GM21576 (cell line): ENCODE measurements at regions not wholly inside any gene's neighbourhood (a gene's known extent, or its start where the extent isn't known, plus 50 kb on each side); places are given as distances from the start of the nearest gene placed in this dataset.
A peak's percentile ranks its signal among the peaks of the same experiment; 100 is the strongest.
"Not testable (repeated sequence)": the region's sequence is repeated elsewhere in the genome, so short reads cannot be mapped to it uniquely, and the experiment has no call there.

ENCODE experiments used
- ATAC-seq: cut with Tn5 transposase; IDR thresholded peaks from one replicate; pipeline ENCODE4 v1.9.1; 2021; ENCODE audit warnings: mild to moderate bottlenecking, moderate library complexity; ENCODE audit not compliant: unreplicated experiment

- ATAC-seq: no peak
Measured at GRCh38 chr3:102032491-102033383, 183.4 kb downstream of the NFKBIZ start.

- no peak for ATAC-seq
Measured at GRCh38 chr3:102034639-102035451, 185.5 kb downstream of the NFKBIZ start.

DNA sequence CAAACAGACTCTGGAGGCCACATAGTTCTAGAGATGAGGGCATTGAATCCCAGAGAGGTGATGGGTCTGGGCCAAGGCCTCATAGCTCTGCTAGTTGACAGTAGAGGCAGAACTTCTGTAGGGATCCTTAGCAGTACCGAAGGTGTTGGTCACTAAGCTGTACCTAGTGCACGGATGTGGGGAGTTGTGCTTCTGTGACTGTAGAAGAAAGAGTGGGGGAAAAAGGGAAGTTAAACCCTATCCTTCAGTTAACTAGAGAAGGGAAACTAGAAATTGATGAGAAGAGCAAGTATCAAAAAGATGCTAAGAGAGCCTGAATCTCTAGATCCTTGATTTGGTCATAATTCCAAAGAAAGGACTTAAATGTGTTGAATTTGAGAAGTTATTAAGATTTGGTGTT, 186.7 kb downstream of the NFKBIZ start:
- peak; percentile 36 for ATAC-seq

DNA sequence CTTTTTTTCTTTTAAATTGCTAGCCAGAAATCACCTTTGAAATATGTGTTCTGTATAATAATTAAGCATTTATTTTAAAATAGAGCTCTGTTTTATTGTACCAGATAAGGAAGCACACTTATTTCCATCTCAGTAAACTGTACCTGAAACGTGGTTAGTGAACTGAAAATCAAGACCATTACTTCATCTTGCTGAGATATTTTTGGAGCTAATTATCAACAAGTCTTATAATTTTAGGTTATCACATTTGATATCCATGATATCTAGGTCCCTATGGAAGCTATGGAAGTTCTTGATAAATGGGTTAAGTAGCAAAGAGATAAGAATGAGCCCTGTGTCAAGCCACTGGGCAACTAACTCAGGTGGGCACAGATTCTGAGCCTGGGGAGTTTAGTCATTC, 187.2 kb downstream of the NFKBIZ start:
- ATAC-seq: no peak

DNA sequence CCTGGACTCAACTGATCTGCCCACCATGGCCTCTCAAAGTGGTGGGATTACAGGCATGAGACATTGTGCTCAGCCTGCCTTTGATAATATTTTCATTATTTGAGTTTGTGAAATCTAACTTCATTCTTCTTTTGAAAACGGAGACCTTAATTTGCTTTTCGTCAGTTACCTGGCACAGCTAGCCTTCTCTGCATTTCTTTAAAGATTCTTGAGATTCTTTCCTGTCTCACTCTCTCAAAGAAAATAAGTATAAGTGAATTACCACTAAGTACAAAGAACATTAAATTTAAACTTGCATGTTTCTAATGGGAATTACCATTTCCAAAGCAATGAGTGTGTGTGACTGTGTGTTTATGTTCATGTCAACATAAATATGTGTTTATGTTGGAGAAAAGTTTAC, 187.9 kb downstream of the NFKBIZ start:
- ATAC-seq: no peak

GRCh38 chr3:102037791-102038190, 188.5 kb downstream of the NFKBIZ start:
- ATAC-seq: no peak

DNA sequence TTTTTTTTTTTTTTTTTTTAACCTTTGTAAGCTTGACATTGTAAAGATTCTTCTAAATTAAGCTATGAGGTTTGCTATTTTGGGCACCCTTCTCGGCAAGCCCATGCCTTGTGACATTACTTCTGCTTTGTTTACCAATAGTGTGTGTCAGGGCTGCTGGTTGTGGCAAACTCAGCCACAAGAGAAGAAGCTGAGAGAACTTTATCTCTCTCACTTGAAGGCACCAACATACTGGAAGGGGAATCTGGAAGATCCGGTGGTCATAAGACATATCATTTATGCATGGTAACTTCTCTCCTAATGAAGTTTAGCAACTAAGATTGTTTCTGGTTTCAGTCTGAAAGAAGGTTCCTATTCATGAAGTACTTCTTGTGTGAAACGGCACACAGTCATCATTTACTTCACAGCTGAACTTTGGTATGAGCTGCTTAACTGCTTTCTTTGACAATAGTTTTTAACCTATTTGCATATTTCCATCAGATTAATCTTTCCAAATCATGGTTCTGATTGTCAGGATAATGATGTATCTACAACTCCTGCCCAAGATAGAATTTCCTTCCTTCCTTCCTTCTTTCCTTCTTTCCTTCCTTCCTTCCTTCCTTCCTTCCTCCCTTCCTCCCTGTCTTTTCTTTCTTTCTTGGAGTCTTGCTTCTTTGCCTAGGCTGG, 189.3 kb downstream of the NFKBIZ start:
- ATAC-seq: peak; percentile 82

DNA sequence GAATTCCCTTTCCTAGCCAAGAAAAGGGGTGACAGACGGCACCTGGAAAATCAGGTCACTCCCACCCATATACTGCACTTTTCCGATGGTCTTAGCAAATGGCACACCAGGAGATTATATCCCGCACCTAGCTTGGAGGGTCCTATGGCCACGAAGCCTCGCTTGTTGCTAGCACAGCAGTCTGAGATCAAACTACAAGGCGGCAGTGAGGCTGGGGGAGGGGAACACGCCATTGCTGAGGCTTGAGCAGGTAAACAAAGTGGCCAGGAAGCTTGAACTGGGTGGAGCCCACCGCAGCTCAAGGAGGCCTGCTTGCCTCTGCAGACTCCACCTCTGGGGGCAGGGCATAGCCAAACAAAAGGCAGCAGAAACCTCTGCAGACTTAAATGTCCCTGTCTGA, 190.8 kb downstream of the NFKBIZ start:
- not testable (repeated sequence) for ATAC-seq

GRCh38 chr3:102053375-102053989, 204.2 kb downstream of the NFKBIZ start:
- no peak for ATAC-seq

DNA sequence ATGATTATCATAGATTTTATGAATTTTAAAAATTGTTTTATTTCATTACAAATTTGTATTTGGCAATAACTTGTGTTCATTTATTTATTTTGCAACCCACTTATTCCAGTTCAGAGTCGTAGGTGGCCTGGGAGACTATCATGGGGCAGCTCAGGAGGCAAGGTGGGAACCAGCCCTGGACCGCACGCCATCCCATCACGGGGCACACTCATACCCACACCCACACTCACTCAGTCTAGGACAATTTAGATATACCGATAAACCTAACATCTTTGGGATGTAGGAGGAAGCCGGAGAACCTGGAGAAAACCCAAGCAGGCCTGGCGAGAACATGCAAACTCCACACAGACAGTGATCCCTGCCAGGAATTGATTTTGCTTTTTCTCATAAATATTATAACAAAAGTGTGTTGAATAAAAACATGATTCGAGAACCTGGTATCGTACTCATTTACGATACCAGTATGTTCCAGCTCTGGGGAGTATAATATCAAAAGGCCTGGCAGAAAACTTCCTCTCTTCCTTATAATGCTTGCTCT, 205.3 kb downstream of the NFKBIZ start:
- ATAC-seq: no peak

GRCh38 chr3:102057781-102058421, 208.6 kb downstream of the NFKBIZ start:
- peak; percentile 83 for ATAC-seq

DNA sequence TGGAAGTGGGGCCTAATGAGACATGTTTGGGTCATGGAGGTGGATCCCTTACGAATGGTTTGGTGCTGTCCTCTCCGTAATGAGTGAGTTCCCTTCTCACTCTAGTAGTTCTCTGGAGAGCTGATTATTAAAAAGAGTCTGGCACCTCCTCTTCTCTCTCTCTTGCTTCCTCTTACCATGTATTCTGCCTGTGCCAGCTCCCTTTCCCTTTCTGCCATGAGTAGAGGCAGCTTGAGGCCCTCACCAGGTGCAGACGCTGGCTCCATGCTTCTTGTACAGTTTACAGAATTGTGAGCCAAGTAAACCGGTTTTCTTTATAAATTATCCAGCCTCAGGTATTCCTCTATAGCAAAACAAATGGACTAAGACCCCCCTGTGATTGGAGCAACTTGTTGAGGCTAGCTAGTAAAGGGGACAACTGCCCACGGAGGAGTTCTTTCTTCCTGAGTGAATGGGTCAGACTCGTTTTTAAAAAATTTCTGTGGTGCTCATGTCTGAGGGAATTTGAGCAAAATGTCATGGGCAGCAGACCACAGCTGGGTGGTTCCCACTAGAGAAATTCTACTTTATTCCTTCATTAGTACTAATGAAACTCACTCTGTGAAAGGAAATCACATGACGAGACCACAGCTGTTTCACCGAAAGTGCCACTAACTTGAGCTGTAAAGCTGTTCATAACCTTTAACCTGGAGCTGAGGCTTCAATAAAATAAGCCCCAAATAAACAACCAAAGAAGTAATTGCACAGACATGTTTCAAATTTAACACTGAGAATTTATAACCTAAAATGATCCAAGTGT, 210.0 kb downstream of the NFKBIZ start:
- ATAC-seq: peak; percentile 72

DNA sequence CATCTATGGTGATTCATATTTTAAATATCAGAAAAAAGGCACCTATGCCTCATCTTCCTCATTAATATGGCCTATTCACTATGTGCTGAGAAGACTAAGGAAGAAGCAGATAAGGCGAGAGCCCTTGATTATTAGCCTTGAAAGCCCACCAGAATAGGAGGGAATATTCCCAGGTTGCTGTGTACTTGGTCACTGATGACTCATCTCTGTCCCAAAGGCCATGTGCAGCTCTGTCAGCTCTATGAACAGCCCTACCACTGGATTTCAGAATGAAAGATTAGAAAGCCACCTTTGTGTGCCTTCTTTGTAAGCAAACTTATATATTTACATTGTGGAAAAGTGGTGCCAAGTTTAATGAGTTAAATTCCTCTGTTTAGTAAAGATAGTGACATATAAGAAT, 211.5 kb downstream of the NFKBIZ start:
- peak; percentile 26 for ATAC-seq

- no peak for ATAC-seq
Measured at GRCh38 chr3:102063572-102063971, 214.3 kb downstream of the NFKBIZ start.

- no peak for ATAC-seq
Measured at GRCh38 chr3:102066470-102066869, 217.2 kb downstream of the NFKBIZ start.

- ATAC-seq: no peak
Measured at GRCh38 chr3:102068327-102068726, 219.0 kb downstream of the NFKBIZ start.

DNA sequence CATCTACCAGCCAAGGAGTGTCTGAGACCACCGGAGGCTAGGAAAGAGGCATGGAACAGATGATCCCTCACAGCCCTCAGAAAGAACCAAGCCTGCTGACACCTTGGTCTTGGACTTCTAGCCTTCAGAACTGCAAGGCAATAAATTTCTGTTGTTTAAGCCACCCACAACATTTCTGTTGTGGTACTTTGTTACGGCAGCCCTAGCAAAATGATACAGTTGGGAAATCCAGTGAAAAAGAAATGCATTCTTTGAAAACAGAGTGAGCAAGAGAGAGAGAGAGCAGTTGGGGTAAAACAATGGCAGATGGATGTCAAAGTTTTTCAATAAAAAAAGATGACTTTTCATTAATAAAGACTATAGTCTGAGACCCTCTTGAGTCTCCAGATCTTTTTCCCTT, 219.4 kb downstream of the NFKBIZ start:
- no peak for ATAC-seq

GRCh38 chr3:102069211-102069662, 219.9 kb downstream of the NFKBIZ start:
- ATAC-seq: no peak

- ATAC-seq: no peak
Measured at GRCh38 chr3:102074946-102075345, 225.6 kb downstream of the NFKBIZ start.
